SK-N-SH treated with all-trans-retinoic acid at 6 μM for 48 hours (cell line): ENCODE measurements at regions not wholly inside any gene's neighbourhood (a gene's known extent, or its start where the extent isn't known, plus 50 kb on each side); places are given as distances from the start of the nearest gene placed in this dataset.
"Not testable (repeated sequence)": the region's sequence is repeated elsewhere in the genome, so short reads cannot be mapped to it uniquely, and the experiment has no call there.

Source experiments
- ATAC-seq: fragments of 200-7000 bp; cut with Tn5 transposase; 3 replicates; pipeline ENCODE4 v1.9.1; 2020; ENCODE audit warnings: mild to moderate bottlenecking, moderate library complexity
- ARNTL ChIP-seq: fragments of 450-650 bp; formaldehyde crosslinking; IDR thresholded peaks from 2 replicates; pipeline ENCODE4 v1.5.0; 2020; ENCODE audit warnings: low read depth, mild to moderate bottlenecking, moderate library complexity, borderline replicate concordance
- BACH2 ChIP-seq: fragments of 250-450 bp; sonication (Bioruptor Pico); IDR thresholded peaks from 2 replicates; pipeline ENCODE4 v1.9.0; 2021; ENCODE audit warnings: mild to moderate bottlenecking, borderline replicate concordance
- CSDC2 ChIP-seq: fragments of 250-450 bp; sonication (Bioruptor Pico); IDR thresholded peaks from 2 replicates; pipeline ENCODE4 v1.5.0; 2020; ENCODE audit warnings: mild to moderate bottlenecking, moderate library complexity
- CSRNP3 ChIP-seq: fragments of 250-450 bp; sonication (Bioruptor Pico); IDR thresholded peaks from 2 replicates; pipeline ENCODE4 v1.5.1; 2021; ENCODE audit warnings: mild to moderate bottlenecking, moderate library complexity
- ESRRG ChIP-seq: fragments of 250-450 bp; sonication (Bioruptor Pico); IDR thresholded peaks from 2 replicates; pipeline ENCODE4 v1.6.1; 2021; ENCODE audit warnings: mild to moderate bottlenecking
- GLIS3 ChIP-seq: fragments of 250-450 bp; sonication (Bioruptor Pico); IDR thresholded peaks from 2 replicates; pipeline ENCODE4 v1.5.0; 2020; ENCODE audit warnings: mild to moderate bottlenecking, moderate library complexity
- ISL1 ChIP-seq: fragments of 250-450 bp; sonication (Bioruptor Pico); IDR thresholded peaks from 2 replicates; pipeline ENCODE4 v2.1.2; 2022; ENCODE audit warnings: mild to moderate bottlenecking, moderate library complexity
- OSR1 ChIP-seq: fragments of 250-450 bp; sonication (Bioruptor Pico); IDR thresholded peaks from 2 replicates; pipeline ENCODE4 v1.8.0; 2022; ENCODE audit warnings: moderate library complexity, mild to moderate bottlenecking, inconsistent platforms
- POU6F1 ChIP-seq: fragments of 250-450 bp; sonication (Bioruptor Pico); IDR thresholded peaks from 2 replicates; pipeline ENCODE4 v1.8.0; 2021; ENCODE audit warnings: low read depth, mild to moderate bottlenecking, moderate library complexity, borderline replicate concordance
- PPARA ChIP-seq: fragments of 250-450 bp; sonication (Bioruptor Pico); IDR thresholded peaks from 2 replicates; pipeline ENCODE4 v1.5.0; 2020; ENCODE audit warnings: mild to moderate bottlenecking, borderline replicate concordance
- RARB ChIP-seq: fragments of 250-450 bp; sonication (Bioruptor Pico); IDR thresholded peaks from 2 replicates; pipeline ENCODE4 v1.8.0; 2021; ENCODE audit warnings: mild to moderate bottlenecking, moderate library complexity
- SNAI2 ChIP-seq: fragments of 250-450 bp; sonication (Bioruptor Pico); IDR thresholded peaks from 2 replicates; pipeline ENCODE4 v1.5.0; 2020; ENCODE audit warnings: mild to moderate bottlenecking, moderate library complexity
- TCF4 ChIP-seq: fragments of 250-450 bp; sonication (Bioruptor Pico); IDR thresholded peaks from 2 replicates; pipeline ENCODE4 v1.8.0; 2021; ENCODE audit warnings: mild to moderate bottlenecking, moderate library complexity, borderline replicate concordance
- TOX ChIP-seq: fragments of 250-450 bp; sonication (Bioruptor Pico); IDR thresholded peaks from 2 replicates; pipeline ENCODE4 v1.8.0; 2021; ENCODE audit warnings: mild to moderate bottlenecking, moderate library complexity, borderline replicate concordance
- ZC3H10 ChIP-seq: fragments of 250-450 bp; sonication (Bioruptor Pico); IDR thresholded peaks from 2 replicates; pipeline ENCODE4 v1.5.1; 2021; ENCODE audit warnings: mild to moderate bottlenecking, moderate library complexity
- ZFP3 ChIP-seq: fragments of 250-450 bp; sonication (Bioruptor Pico); IDR thresholded peaks from 2 replicates; pipeline ENCODE4 v1.5.0; 2020; ENCODE audit warnings: mild to moderate bottlenecking, moderate library complexity
- ZFP30 ChIP-seq: fragments of 450-650 bp; formaldehyde crosslinking; IDR thresholded peaks from 2 replicates; pipeline ENCODE4 v1.5.0; 2022; ENCODE audit warnings: mild to moderate bottlenecking, moderate library complexity
- ZNF70 ChIP-seq: fragments of 450-650 bp; formaldehyde crosslinking; IDR thresholded peaks from 2 replicates; pipeline ENCODE4 v1.5.0; 2020; ENCODE audit warnings: mild to moderate bottlenecking, moderate library complexity
- ZNF8 ChIP-seq: fragments of 450-650 bp; formaldehyde crosslinking; IDR thresholded peaks from 2 replicates; pipeline ENCODE4 v1.5.0; 2020; ENCODE audit warnings: mild to moderate bottlenecking, moderate library complexity
- TF ChIP-seq, protein P1 (sequence below): fragments of 250-450 bp; sonication (Bioruptor Pico); IDR thresholded peaks from 2 replicates; pipeline ENCODE4 v1.5.0; 2020; ENCODE audit warnings: mild to moderate bottlenecking, moderate library complexity
- TF ChIP-seq, protein P2 (sequence below): fragments of 250-450 bp; sonication (Bioruptor Pico); IDR thresholded peaks from 2 replicates; pipeline ENCODE4 v1.8.0; 2020; ENCODE audit warnings: mild to moderate bottlenecking, moderate library complexity, borderline replicate concordance

DNA sequence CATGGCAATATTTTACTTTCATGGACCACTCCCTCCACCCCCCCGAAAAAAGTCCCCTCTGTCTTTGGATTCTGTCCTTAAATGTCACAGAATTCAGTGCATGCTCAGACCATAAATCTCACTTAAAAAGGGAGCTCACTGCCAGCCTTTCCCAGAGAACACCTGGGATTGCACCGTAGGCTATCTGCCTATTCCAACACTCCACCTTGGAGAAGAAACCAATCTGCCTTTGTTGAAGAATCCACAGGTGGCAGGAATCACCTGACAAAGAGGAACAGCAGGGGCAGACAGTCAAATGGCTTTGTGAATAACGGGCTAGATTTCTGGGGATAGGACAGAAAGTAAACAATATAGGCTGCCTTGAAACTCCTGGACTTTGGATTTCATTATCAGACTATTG is 306.7 kb upstream of the BRINP1 start:
- ATAC-seq = no peak
- TF ChIP-seq GLIS3 (CRISPR knock-in tag) (no peak), OSR1 (CRISPR knock-in tag) (no peak), RARB (CRISPR knock-in tag) (no peak)
- TF ChIP-seq, protein P1, sequence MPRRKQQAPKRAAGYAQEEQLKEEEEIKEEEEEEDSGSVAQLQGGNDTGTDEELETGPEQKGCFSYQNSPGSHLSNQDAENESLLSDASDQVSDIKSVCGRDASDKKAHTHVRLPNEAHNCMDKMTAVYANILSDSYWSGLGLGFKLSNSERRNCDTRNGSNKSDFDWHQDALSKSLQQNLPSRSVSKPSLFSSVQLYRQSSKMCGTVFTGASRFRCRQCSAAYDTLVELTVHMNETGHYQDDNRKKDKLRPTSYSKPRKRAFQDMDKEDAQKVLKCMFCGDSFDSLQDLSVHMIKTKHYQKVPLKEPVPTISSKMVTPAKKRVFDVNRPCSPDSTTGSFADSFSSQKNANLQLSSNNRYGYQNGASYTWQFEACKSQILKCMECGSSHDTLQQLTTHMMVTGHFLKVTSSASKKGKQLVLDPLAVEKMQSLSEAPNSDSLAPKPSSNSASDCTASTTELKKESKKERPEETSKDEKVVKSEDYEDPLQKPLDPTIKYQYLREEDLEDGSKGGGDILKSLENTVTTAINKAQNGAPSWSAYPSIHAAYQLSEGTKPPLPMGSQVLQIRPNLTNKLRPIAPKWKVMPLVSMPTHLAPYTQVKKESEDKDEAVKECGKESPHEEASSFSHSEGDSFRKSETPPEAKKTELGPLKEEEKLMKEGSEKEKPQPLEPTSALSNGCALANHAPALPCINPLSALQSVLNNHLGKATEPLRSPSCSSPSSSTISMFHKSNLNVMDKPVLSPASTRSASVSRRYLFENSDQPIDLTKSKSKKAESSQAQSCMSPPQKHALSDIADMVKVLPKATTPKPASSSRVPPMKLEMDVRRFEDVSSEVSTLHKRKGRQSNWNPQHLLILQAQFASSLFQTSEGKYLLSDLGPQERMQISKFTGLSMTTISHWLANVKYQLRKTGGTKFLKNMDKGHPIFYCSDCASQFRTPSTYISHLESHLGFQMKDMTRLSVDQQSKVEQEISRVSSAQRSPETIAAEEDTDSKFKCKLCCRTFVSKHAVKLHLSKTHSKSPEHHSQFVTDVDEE (CRISPR knock-in tag) = no peak

DNA sequence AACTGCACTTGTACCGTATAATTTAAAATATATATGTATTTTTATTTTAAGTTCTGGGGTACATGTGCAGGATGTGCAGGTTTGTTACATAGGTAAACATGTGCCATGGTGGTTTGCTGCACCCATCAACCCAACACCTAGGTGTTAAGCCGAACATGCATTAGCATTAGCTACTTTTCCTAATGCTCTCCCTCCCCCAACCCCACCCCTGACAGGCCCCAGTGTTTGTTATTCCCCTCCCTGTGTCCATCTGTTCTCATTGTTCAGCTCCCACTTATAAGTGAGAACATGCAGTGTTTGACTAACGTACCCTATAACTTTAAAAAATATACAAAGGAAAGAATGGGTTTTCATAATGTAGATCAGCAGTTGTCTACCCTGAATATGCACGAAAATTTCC is 303.5 kb upstream of the BRINP1 start:
- not testable (repeated sequence) for ATAC-seq

- ATAC-seq = no peak
These were observed 298.7 kb upstream of the BRINP1 start for GRCh38 chr9:119667916-119668315.

GRCh38 chr9:119667163-119667562 is 297.9 kb upstream of the BRINP1 start:
- no peak for ATAC-seq
- TF ChIP-seq OSR1 (CRISPR knock-in tag) = no peak
- TF ChIP-seq RARB (CRISPR knock-in tag) = no peak
- TF ChIP-seq, protein P1 (CRISPR knock-in tag) = no peak
- no peak for TF ChIP-seq ARNTL
- no peak for TF ChIP-seq CSRNP3
- TF ChIP-seq, protein P2, sequence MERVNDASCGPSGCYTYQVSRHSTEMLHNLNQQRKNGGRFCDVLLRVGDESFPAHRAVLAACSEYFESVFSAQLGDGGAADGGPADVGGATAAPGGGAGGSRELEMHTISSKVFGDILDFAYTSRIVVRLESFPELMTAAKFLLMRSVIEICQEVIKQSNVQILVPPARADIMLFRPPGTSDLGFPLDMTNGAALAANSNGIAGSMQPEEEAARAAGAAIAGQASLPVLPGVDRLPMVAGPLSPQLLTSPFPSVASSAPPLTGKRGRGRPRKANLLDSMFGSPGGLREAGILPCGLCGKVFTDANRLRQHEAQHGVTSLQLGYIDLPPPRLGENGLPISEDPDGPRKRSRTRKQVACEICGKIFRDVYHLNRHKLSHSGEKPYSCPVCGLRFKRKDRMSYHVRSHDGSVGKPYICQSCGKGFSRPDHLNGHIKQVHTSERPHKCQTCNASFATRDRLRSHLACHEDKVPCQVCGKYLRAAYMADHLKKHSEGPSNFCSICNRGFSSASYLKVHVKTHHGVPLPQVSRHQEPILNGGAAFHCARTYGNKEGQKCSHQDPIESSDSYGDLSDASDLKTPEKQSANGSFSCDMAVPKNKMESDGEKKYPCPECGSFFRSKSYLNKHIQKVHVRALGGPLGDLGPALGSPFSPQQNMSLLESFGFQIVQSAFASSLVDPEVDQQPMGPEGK (CRISPR knock-in tag) = no peak
- no peak for TF ChIP-seq TCF4 (CRISPR knock-in tag)
- TF ChIP-seq, all 23 proteins: peak for 0

More at GRCh38 chr9:119667916-119668315, 298.7 kb upstream of the BRINP1 start:
- TF ChIP-seq CSDC2 (CRISPR knock-in tag) (no peak), POU6F1 (CRISPR knock-in tag) (no peak), ESRRG (CRISPR knock-in tag) (no peak), TCF4 (CRISPR knock-in tag) (no peak), ZNF70 (no peak), RARB (CRISPR knock-in tag) (no peak), ISL1 (CRISPR knock-in tag) (no peak), ZFP3 (CRISPR knock-in tag) (no peak), CSRNP3 (no peak), ZC3H10 (CRISPR knock-in tag) (no peak), ZNF8 (CRISPR knock-in tag) (no peak), BACH2 (CRISPR knock-in tag) (no peak), PPARA (CRISPR knock-in tag) (no peak), ZFP30 (CRISPR knock-in tag) (no peak), SNAI2 (no peak), TOX (CRISPR knock-in tag) (no peak)
- TF ChIP-seq, protein P1 (CRISPR knock-in tag) = no peak
